Lower leg skin (tissue), 4 donors: ENCODE measurements at regions not wholly inside any gene's neighbourhood (a gene's known extent, or its start where the extent isn't known, plus 50 kb on each side); places are given as distances from the start of the nearest gene placed in this dataset.

Source experiments
- DNase-seq, 2 donors: peaks; one replicate each; pipeline ENCODE4 v3.0.0-alpha.2; 2019; ENCODE audit warnings: low spot score in 2 of 2
- H3K4me3 ChIP-seq: fragments of 200-600 bp; sonication (generic); 2 replicates; pipeline ENCODE4 v1.5.1; 2017; ENCODE audit warnings: mild to moderate bottlenecking, low read depth; ENCODE audit not compliant: poor library complexity, severe bottlenecking
- CTCF ChIP-seq, 3 donors: fragments of 450-650 bp; IDR thresholded peaks; one replicate each; pipeline ENCODE4 v1.5.1; 2016; ENCODE audit warnings: antibody characterized with exemption in 3 of 3, mild to moderate bottlenecking in 3 of 3, moderate library complexity in 2 of 3
- POLR2A ChIP-seq, 2 donors: fragments of 450-650 bp; IDR thresholded peaks; one replicate each; pipeline ENCODE4 v1.6.1; 2016 to 2017; ENCODE audit warnings: antibody characterized with exemption in 2 of 2, mild to moderate bottlenecking in 1 of 2, moderate library complexity in 1 of 2
- WGBS, 2 donors: methylation state at CpG; one replicate each; pipeline ENCODE4 v1.1.5; 2018; 5-methylcytosine and 5-hydroxymethylcytosine counted together
- intact Hi-C: fragments of 100-400 bp; cut with DNase I; formaldehyde crosslinking; loops from one replicate; pipeline ENCODE4 v1.15.0; 2023; ENCODE audit warnings: low total_unique reads

GRCh38 chr5:74173665-74174064 lies 466.9 kb downstream of the ENC1 start:
- intact Hi-C loops = no loop called here
- no peak for TF ChIP-seq POLR2A (IDR thresholded peaks at IDR 0.05)
- 89 to 94% methylated on average over 7 of the region's 7 CpGs for WGBS, 2 donors
- no peak for DNase-seq
- H3K4me3 ChIP-seq = no peak overlapping the region

- no peak for DNase-seq
- TF ChIP-seq CTCF (IDR thresholded peaks at IDR 0.05) = no peak
- TF ChIP-seq POLR2A (IDR thresholded peaks at IDR 0.05) = no peak
- WGBS, 2 donors = 81 to 87% methylated on average over 7 of the region's 7 CpGs
- H3K4me3 ChIP-seq = no peak overlapping the region
- intact Hi-C loops = no loop called here
Measured at GRCh38 chr5:74173241-74173640, 467.3 kb downstream of the ENC1 start.

GRCh38 chr5:74169701-74170100 lies 470.8 kb downstream of the ENC1 start:
- 86 to 94% methylated on average over 2 of the region's 2 CpGs for WGBS, 2 donors
- intact Hi-C loops = no loop called here
- no peak for TF ChIP-seq CTCF (IDR thresholded peaks at IDR 0.05)
- no peak for TF ChIP-seq POLR2A (IDR thresholded peaks at IDR 0.05)
- no peak overlapping the region for H3K4me3 ChIP-seq
- DNase-seq = no peak

- WGBS, 2 donors = 87 to 89% methylated on average over 4 of the region's 4 CpGs
- TF ChIP-seq POLR2A (IDR thresholded peaks at IDR 0.05) (no peak), CTCF (IDR thresholded peaks at IDR 0.05) (no peak)
- no peak overlapping the region for H3K4me3 ChIP-seq
- intact Hi-C loops = no loop called here
- no peak for DNase-seq
Measured at GRCh38 chr5:74167930-74168315, 472.6 kb downstream of the ENC1 start.

GRCh38 chr5:74167206-74167929 lies 473.2 kb downstream of the ENC1 start:
- peak in 1 of 2 donors; percentile 28 for DNase-seq
- WGBS, 2 donors = 80% methylated on average over 6 of the region's 6 CpGs
- no peak for TF ChIP-seq CTCF (IDR thresholded peaks at IDR 0.05)
- TF ChIP-seq POLR2A (IDR thresholded peaks at IDR 0.05) = no peak

GRCh38 chr5:74166064-74166463 lies 474.5 kb downstream of the ENC1 start:
- no peak overlapping the region for H3K4me3 ChIP-seq
- intact Hi-C loops = no loop called here
- WGBS, 2 donors = 74 to 80% methylated on average over 2 of the region's 2 CpGs

More at GRCh38 chr5:74167206-74167929, 473.2 kb downstream of the ENC1 start:
- no peak overlapping the region for H3K4me3 ChIP-seq
- intact Hi-C loops = no loop called here

More at GRCh38 chr5:74166064-74166463, 474.5 kb downstream of the ENC1 start:
- no peak for DNase-seq
- TF ChIP-seq POLR2A (IDR thresholded peaks at IDR 0.05) = no peak
- TF ChIP-seq CTCF (IDR thresholded peaks at IDR 0.05) = no peak
